Activated CD4-positive, alpha-beta T cell treated with anti-CD3 and anti-CD28 coated beads, Interleukin-2, amount 50 U/mL, for 48 hours (primary cell): ENCODE measurements at regions not wholly inside any gene's neighbourhood (a gene's known extent, or its start where the extent isn't known, plus 50 kb on each side); places are given as distances from the start of the nearest gene placed in this dataset.

Experiments
- DNase-seq, 2 experiments: peaks; one replicate each; pipeline ENCODE4 v3.0.0-alpha.2; 2020

GRCh38 chr3:59116233-59116537 is 66.4 kb upstream of the CFAP20DC start:
- DNase-seq: no peak

- DNase-seq: no peak
Measured at GRCh38 chr3:59115364-59116232, 65.8 kb upstream of the CFAP20DC start.

- DNase-seq: no peak
Measured at GRCh38 chr3:59107856-59108815, 58.3 kb upstream of the CFAP20DC start.

- DNase-seq: no peak
Measured at GRCh38 chr3:59106085-59106648, 56.3 kb upstream of the CFAP20DC start.

GRCh38 chr3:59103552-59103951 is 53.7 kb upstream of the CFAP20DC start:
- DNase-seq: no peak

- no peak for DNase-seq
Measured at GRCh38 chr3:59101231-59101736, 51.5 kb upstream of the CFAP20DC start.
